ENCODE measurements at regions not wholly inside any gene's neighbourhood (a gene's known extent, or its start where the extent isn't known, plus 50 kb on each side); places are given as distances from the start of the nearest gene placed in this dataset.
"Not testable (repeated sequence)": the region's sequence is repeated elsewhere in the genome, so short reads cannot be mapped to it uniquely, and the experiment has no call there.

DNA sequence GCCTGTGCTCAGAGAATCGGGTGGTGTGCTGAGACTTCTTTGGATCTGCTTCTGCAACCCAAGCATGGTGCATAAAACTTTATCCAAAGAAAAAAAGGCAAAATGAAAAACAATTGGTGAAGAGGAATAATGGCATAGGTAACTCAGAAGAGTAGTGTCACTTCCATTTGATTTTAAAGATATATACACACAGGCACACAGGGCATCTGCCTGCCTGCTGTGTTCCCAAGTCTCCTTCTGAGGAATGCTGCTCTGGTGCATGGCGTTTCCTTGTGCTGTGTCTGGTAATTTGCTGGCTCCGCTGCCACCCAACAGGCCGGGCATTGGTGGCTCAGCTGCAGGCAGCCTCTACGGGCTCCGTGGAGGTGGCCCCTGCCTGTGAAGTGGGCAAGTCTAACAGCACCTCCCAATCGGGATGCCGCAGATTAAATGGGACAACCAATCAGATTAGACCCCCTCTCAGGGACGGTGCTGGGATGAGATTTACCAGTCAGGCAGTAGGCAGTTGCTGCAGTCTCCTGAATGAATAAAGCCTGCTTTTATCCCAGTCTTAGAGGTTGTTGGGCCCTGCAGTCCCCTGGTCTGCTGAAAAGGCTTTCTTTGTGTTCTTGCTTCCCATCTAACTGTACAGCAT lies 253.7 kb upstream of the RASGRP1 start:
- 81 to 86% (median 82%) methylated on average over 9 of the region's 9 CpGs for WGBS, 3 donors
- no peak overlapping the region for H3K27ac ChIP-seq (ENCODE audit: low read depth, low read length)

DNA sequence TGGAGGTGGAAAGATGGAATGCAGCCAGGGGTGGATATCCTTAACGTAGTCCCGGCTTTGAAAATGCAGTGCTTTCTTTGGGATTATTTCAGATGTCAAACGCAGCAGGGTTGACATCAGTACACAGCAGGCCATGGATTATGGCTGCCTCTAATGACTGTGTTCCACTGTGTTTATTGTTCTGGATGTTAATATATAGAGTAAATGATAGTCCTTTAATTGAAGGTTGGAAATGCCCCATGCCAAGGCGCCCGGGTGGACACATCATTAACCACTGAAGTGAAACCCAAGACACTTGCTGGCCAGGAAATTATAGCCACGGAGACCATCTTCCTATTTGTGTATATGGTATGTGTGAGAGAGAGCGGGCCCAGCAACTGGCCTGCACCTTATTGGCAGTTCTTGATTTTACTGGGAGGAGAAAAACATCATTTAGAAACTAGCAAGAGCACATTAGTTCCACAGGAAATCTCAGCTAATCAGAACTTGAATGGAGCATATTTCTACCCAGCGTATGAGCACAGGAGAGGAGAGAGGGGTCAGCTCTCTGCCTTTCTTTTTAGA lies 254.9 kb upstream of the RASGRP1 start:
- WGBS, 3 donors, result 73 to 86% (median 78%) methylated on average over 8 of the region's 8 CpGs
- H3K27ac ChIP-seq (ENCODE audit: low read depth, low read length), result no peak overlapping the region

DNA sequence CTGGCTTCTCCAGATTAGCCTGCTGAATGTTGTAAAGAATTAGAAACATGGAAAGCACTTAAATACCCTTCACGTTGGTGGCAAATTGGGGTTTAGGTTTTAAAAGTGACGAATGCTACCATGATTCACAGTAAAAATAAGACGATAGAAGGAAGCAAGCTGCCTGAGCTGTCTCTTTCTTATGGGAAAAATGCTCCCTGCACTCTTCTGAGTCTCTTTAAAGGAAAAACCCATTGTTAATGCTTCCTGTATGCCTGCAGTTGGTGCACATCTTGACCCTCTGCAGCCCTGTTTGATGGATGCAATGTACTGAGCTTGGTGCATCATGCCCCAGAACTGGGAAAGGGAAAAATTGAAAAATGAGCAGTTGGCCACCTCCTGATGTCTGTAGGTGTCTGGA lies 258.6 kb upstream of the RASGRP1 start:
- WGBS, 3 donors, result 70 to 83% (median 80%) methylated on average over 3 of the region's 3 CpGs
- no peak overlapping the region for H3K27ac ChIP-seq (ENCODE audit: low read depth, low read length)

DNA sequence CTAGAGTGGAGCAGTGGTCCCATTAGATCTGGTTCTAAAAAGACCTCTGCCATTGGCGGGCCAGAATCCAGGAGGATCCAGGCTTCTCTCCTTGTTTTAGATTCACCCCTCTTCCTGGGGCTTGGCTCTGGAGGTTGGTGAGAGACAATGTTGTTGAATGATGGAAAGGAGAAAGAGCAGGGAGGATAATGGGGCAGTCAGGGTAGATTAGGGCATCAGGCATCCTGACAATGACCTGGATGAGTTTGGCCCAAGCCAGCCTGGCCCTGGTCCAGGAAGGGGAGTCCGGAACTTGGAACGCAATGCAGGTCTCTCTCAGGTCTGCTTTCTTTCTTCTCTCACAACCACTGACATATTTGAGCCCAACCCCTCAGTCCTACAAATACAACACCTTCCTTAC lies 260.1 kb upstream of the RASGRP1 start:
- no peak overlapping the region for H3K27ac ChIP-seq (ENCODE audit: low read depth, low read length)
- 51 to 77% (median 72%) methylated on average over 3 of the region's 3 CpGs for WGBS, 3 donors

DNA sequence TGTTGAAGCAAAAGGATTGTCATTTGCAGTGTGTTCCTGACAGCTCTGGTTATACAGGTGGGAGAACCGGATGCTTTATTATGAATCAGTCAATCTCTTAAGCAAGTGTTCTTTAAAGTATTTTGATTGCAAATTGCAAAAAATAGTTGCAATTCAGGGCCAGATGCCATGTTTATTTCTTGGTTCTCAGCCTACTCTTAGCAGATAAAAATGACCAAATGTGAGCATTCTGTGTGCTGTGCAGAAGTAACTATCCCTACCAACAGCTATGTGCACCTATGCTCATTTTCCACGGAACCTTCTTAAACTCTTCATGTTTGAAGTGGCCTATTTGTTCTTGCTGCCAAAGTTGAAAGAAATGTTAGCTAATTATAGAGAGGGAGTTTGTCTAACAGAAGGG lies 262.3 kb upstream of the RASGRP1 start:
- WGBS, 3 donors, result 60 to 77% (median 76%) methylated on average over 2 of the region's 2 CpGs
- no peak overlapping the region for H3K27ac ChIP-seq (ENCODE audit: low read depth, low read length)

DNA sequence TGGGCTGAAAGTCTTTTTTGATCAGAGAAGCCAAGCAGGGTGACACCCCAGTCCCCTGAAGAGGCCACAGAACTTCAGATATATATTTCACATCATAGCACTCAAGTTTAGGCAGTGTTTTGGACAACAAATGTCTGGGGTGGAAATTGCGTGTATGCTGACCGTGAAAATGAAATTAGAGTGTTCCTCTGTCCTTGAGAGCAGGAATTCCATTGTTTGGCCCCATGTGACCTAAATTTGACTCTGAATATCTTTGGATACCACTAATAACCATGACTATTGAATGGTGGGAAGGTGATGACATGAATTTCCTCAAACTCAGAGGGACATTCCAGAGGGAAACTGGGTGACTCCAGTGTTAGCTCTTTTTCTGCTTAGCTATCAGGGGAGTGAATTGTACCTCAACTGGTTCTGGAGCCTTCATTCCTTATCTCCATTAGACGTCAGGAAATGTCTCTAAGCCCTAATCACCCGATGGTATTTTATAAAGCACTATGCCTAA lies 263.5 kb upstream of the RASGRP1 start:
- H3K27ac ChIP-seq (ENCODE audit: low read depth, low read length), result no peak overlapping the region
- 50 to 57% (median 53%) methylated on average over 4 of the region's 4 CpGs for WGBS, 3 donors

DNA sequence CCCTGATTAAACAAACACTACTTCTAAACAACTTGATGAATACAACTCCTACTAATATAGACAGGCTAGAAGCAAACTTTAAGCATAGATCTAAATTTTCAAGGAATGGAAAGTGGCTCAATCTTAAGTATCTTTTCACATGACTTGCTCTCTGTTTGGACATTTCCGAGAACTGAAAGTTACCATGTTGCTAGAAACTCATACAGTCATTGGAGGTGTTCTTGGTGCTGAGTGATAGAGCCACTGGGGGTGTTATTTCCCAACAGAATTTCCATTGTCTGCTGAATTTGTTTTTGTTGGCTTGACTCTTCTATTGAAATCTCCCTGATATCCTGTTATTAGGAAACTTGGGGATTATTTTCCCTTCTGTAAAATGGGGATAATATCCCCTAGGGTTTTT lies 264.5 kb upstream of the RASGRP1 start:
- no peak overlapping the region for H3K27ac ChIP-seq (ENCODE audit: low read depth, low read length)
- WGBS, 3 donors, result 88 to 91% (median 89%) methylated on average over 1 of the region's 1 CpG

DNA sequence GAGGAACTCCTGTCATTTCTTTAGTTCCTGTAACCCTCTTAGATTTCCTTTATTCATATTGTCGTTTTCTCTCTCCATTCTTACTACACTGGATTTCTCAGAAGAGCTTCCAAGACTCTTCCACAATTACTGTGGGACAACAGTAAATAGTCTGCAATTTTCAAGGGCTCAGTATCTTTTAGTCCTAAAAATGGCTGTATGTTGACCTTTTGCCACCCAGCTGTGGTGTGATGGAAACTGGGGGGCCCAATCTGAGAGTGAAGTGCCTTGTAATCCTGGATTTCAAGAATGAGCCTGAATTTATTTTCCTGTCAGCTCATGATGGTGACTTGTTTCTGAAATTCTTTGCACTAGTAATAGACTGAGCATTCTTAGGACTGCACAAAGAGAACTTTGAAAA lies 277.6 kb upstream of the RASGRP1 start:
- 58 to 70% (median 68%) methylated on average over 1 of the region's 1 CpG for WGBS, 3 donors
- no peak overlapping the region for H3K27ac ChIP-seq (ENCODE audit: low read depth, low read length)

DNA sequence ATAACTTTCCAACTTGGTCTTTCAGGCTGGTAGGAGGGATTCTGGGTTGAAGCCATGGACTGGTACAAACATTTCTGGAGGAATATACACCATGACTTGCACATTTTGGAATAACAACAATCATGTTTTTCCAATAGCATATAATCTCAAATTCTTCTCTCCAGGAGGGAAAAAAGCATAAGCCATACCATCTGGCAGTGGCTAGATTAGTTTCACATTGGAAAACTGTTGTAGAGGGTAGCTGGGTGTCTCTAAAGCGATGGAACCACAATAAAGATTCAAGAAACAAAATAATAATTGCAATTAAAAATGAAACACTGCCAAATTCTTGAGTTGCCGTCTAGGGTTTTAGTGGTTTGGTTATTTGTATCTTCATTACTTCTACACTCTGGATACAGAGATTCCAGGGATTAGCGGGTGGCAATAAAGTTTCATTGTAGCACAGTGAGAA lies 278.5 kb upstream of the RASGRP1 start:
- no peak overlapping the region for H3K27ac ChIP-seq (ENCODE audit: low read depth, low read length)
- 87 to 95% (median 92%) methylated on average over 3 of the region's 3 CpGs for WGBS, 3 donors

DNA sequence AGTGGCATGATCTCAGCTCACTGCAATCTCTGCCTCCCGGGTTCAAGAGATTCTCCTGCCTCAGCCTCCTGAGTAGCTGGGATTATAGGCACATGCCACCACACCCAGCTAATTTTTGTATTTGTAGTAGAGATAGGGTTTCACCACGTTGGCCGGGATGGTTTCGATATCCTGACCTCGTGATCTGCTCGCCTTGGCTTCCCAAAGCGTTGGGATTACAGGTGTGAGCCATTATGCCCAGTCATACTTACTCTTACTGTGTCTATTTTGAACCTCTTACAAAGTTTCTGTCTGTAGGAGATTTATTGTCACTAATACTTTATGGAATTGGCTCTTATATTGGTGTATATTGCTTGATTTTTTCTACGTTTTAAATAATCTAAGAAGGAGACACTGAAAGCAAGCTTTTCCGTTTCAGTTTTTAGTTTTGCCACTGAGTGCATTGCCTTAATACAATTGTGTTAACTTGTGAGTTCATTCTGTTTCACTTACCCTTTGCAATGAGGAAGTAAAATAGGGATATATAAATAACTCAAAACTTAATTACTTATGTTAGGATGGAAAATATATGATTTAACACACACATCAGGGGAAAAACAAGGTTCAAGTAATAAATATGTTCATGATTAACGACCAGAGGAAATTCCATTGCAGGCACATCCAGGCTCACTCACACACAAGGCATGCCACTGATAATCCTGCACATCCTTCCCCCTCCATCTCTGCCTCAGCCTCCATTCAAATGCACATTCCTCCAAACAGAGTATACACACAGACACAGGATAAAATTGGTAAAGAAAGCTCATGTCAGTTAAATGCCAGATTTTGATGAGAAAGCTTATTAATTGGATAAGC lies 279.3 kb upstream of the RASGRP1 start:
- no peak overlapping the region for H3K27ac ChIP-seq (ENCODE audit: low read depth, low read length)
- 65 to 73% (median 70%) methylated on average over 10 of the region's 10 CpGs for WGBS, 3 donors

DNA sequence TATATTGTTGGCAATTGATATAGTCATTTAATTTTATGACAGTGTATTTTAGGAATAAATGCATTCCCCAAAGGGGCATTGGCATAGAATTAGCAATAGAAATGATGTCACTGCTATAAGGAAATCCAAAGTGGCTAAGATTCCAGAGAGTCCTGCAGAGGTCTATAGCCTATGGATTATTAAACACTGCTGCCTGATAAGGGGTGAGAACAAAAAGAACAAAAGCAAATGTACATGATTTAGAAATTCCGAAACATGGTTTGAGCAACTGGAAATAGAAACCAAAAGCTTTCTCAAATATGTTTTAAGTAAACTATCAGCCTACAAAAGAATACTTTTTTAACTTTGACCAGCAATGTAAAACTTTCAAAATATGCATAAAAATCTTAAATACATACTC lies 280.1 kb upstream of the RASGRP1 start:
- WGBS, 3 donors, result 73 to 77% (median 77%) methylated on average over 1 of the region's 1 CpG
- no peak overlapping the region for H3K27ac ChIP-seq (ENCODE audit: low read depth, low read length)

DNA sequence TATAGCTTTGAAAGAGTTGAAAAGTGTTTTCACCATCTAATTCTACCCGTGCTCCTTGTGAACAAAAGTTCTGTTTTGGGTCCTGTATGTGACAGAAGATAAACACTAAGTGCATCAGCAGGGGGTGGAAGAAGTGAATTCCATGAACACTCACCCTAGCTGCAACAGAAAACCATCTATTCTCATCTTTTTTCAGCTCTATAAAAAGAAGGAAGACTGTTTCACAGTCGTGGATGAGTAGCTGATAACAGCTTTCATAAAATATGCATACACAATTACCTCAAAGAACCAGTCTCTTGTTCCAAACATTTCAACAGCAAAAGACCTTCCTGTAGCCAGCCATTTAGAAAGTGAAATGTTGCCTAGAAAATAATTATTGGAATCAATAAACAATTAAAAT lies 281.7 kb upstream of the RASGRP1 start:
- 45 to 59% (median 58%) methylated on average over 2 of the region's 2 CpGs for whole genome bisulfite sequencing, 3 donors
- no peak overlapping the region for H3K27ac ChIP-seq (ENCODE audit: low read depth, low read length)

DNA sequence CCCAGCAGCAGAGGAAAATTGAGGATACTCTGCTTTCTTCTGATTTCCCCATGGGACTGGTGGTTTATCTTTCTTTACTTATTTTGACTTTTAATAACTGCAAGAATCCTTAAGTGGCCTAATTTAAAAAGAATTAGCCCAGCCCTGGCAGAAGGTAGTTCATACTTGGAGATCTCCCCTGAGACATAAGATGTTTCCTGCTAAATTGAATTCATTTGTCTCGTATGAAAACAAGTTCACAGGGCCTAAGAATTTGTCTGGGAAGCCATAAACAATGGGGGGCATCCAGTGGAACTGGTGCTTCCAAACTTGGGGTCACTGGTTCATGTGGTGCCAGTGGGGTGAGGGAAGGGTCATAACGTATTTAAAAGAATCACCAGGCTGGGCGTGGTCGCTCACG lies 283.1 kb upstream of the RASGRP1 start:
- 74 to 85% (median 83%) methylated on average over 5 of the region's 5 CpGs for WGBS, 3 donors
- H3K27ac ChIP-seq (ENCODE audit: low read depth, low read length), result no peak overlapping the region

DNA sequence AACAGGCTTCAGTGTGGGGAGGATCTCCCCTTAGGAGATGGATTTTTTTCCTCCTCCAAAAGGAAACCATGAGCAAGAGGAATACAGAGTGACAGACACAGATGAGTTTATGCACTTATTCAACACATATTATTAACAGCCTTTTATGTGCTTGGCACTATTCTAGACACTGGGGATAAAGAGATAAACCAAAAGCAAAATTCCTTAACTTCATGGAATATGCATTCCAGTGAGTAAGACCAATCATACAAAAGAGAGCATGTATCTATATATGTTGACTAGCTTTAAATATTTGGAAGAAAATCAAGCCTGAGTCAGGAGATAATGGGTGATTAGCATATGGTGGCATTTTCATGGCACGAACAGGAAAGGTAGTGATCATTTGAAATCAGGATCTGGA lies 284.4 kb upstream of the RASGRP1 start:
- WGBS, 3 donors, result 0 to 57% (median 56%) methylated on average over 1 of the region's 1 CpG
- H3K27ac ChIP-seq (ENCODE audit: low read depth, low read length), result no peak overlapping the region

DNA sequence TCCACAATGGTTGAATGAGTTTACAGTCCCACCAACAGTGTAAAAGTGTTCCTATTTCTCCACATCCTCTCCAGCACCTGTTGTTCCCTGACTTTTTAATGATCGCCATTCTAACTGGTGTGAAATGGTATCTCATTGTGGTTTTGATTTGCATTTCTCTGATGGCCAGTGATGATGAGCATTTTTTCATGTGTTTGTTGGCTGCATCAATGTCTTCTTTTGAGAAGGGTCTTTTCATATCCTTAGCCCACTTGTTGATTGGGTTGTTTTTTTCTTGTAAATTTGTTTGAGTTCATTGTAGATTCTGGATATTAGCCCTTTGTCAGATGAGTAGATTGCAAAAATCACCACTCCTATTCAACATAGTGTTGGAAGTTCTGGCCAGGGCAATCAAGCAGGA lies 287.6 kb upstream of the RASGRP1 start:
- WGBS, 3 donors, result no CpG with 5 or more reads among the region's 1 CpG
- H3K27ac ChIP-seq (ENCODE audit: low read depth, low read length), result not testable (repeated sequence)

DNA sequence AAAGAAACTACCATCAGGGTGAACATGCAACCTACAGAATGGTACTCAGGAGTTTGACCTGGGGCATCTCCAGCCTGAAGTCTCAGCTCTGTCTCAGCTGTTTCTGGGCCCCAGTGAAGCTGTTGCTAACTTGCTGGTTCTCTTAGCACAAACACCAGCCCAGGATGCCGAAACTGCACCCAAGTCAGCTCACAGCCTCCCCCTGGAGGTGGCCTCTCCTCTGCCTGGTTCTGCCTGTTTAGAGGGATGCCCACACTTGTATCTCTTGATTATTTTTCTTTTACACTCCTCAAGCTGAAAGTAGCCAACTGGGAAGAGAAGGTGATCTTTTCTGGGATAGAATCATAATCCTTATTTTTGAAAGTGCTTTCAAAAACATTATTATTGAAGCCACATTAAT lies 289.0 kb upstream of the RASGRP1 start:
- H3K27ac ChIP-seq (ENCODE audit: low read depth, low read length), result no peak overlapping the region
- WGBS, 3 donors, result 58 to 72% (median 67%) methylated on average over 1 of the region's 1 CpG

DNA sequence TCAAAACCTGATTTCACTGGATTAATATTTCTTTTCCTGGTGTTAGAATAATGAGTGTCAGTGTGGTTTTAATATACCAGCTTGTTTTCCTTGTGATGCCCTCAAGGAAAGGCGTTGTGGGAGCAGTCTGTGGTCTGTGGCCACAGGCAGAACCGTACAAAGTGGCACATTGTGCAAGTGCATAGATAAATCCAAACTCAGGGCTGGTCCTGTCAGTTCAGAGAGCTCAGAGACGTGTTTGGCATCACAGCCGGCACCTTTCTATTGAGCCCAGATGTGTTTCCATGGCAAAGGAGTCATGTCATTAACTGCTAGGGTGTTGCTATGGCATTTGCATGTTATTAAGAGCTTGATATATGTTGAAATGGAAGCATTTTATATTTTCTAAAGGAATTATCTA lies 289.9 kb upstream of the RASGRP1 start:
- no peak overlapping the region for H3K27ac ChIP-seq (ENCODE audit: low read depth, low read length)
- 51 to 56% (median 53%) methylated on average over 4 of the region's 4 CpGs for WGBS, 3 donors

DNA sequence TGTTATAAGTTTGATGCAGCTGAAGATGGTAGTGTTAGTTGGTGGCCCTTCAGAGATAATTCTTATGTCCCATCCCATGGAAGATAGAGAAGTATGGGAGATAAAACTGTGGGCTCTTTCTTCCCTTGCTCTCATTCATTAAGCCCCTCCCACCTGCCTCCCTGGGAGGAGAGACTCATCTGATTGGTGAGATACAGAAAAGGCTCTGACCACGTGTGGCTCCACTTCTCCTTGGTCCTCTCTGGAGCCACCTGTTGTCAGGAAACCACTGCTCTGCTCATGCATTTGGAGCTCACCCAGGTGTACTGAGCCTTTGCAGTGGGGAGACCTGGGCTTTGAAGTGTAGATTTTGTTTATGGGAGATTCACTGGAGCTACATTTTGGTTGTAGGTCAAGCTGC lies 293.2 kb upstream of the RASGRP1 start:
- WGBS, 3 donors, result 43 to 73% (median 71%) methylated on average over 1 of the region's 1 CpG
- H3K27ac ChIP-seq (ENCODE audit: low read depth, low read length), result no peak overlapping the region

DNA sequence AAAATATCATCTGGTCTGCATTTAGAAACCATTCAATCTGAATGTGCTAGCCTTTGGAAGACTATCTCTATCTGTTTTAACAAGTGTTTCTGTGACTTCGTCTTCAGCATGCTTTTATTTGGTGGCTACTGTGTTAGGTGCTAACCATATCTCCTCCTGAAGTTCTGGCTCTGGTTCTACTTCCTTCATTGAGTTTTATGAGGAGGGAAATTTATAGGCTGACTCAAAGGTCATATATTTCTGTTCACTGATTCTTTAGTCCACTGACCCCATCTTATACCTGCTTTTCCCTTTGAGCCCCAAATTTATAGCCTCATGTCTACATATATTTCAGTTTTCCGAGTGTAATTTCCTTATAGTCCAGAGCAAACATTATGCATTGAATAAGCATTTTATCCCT lies 295.0 kb upstream of the RASGRP1 start:
- H3K27ac ChIP-seq (ENCODE audit: low read depth, low read length), result no peak overlapping the region
- 78 to 93% (median 92%) methylated on average over 2 of the region's 2 CpGs for WGBS, 3 donors

Measured in adipose tissue (tissue), 3 donors.